Fibroblast of pulmonary artery (primary cell): ENCODE measurements at regions not wholly inside any gene's neighbourhood (a gene's known extent, or its start where the extent isn't known, plus 50 kb on each side); places are given as distances from the start of the nearest gene placed in this dataset.
A peak's percentile ranks its signal among the peaks of the same experiment; 100 is the strongest.

Experiments
- DNase-seq: peaks from one replicate; pipeline ENCODE4 v3.0.0-alpha.2; 2010; ENCODE audit warnings: low read depth
- H3K4me3 ChIP-seq: replicated peaks from 2 replicates; pipeline ENCODE4 v1.5.1; 2011; ENCODE audit warnings: low read depth, mild to moderate bottlenecking, control low read depth, low read length, moderate library complexity
- CTCF ChIP-seq: IDR thresholded peaks from 2 replicates; pipeline ENCODE4 v1.5.1; 2011; ENCODE audit warnings: mild to moderate bottlenecking, control low read depth, low read length, inconsistent platforms; ENCODE audit errors: missing control alignments

DNA sequence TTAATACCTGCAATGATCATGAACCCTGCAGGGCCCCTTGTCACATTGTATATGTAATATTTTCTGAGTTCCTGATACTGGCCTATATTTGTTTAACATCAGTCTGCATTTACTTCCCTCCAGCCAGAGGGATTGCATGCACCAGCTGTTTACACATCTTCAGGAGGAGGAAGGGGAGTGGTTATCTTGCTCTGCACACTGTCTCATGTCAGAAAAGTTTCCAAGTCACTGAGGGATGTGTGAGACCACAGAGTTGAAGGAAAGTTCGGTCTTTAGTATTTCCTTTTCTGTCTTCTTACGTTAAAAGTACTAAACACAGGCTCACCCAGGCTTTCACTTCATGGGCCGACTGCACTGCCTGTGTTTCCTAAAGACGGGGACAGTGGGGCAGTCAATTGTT is 574.1 kb downstream of the LMO4 start:
- H3K4me3 ChIP-seq, result no peak overlapping the region
- TF ChIP-seq CTCF, result no peak
- DNase-seq, result peak; percentile 74

DNA sequence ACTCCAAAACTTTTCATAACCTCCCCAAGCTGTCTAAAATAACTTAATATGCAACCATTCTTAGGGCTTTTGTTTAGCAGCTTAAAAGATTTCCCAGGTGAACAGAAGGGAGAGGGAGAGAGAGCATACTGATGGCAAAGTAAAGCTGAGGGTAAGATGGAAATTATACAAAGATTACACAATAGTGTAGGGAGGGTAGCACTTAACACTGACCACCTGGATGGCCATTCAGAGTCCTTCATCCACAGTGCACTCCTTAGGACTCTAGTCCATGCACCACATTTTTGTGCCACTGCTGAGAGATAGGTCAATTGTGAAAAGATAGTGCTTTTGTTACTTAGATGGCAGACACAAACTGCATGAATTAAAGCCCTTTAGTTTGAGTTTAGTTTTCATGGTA is 574.6 kb downstream of the LMO4 start:
- no peak overlapping the region for H3K4me3 ChIP-seq
- DNase-seq, result no peak
- TF ChIP-seq CTCF, result no peak

GRCh38 chr1:87904651-87905050 is 576.0 kb downstream of the LMO4 start:
- no peak overlapping the region for H3K4me3 ChIP-seq
- TF ChIP-seq CTCF, result no peak
- no peak for DNase-seq

DNA sequence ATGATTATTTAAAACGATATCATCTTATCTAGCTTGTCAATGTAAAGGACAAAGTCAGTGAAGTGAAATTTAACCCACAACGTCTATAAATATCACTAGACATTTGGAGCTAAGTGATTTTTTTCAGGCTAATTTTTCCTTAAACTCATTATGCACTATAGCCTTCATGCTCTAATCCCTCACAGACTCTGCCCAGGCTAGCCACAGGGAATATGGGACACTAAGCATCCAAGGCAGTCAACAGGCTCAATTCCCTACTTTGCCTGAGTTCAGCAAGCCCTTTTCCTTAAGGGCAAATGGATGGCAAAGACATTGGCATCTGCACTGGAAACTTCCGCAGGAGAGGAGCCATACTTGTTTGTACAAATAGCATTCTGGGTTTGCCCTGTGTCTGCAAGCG is 577.0 kb downstream of the LMO4 start:
- no peak for DNase-seq
- TF ChIP-seq CTCF, result no peak

GRCh38 chr1:87906078-87906477 is 577.4 kb downstream of the LMO4 start:
- TF ChIP-seq CTCF, result no peak
- H3K4me3 ChIP-seq, result no peak overlapping the region
- DNase-seq, result no peak

More for the DNA sequence above, 577.0 kb downstream of the LMO4 start:
- no peak overlapping the region for H3K4me3 ChIP-seq

DNA sequence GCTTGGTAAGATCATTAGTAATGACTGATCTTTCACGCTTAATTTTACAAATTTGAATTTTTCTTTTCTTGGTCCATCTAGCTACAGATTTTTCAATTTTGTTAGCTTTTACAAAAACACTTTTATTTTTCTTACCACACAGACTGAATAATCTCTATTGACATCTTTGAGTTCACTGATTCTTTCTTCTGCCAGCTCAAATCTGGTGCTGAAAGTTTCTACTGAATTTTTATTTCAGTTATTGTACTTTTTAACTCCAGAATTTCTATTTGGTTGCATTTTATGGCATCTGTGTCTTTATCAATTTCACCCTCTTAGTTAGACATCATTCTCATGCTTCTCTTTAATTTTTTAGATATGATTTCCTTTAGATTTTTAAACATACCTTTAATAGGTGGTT is 584.7 kb downstream of the LMO4 start:
- H3K4me3 ChIP-seq, result no peak overlapping the region
- TF ChIP-seq CTCF, result no peak
- DNase-seq, result no peak

DNA sequence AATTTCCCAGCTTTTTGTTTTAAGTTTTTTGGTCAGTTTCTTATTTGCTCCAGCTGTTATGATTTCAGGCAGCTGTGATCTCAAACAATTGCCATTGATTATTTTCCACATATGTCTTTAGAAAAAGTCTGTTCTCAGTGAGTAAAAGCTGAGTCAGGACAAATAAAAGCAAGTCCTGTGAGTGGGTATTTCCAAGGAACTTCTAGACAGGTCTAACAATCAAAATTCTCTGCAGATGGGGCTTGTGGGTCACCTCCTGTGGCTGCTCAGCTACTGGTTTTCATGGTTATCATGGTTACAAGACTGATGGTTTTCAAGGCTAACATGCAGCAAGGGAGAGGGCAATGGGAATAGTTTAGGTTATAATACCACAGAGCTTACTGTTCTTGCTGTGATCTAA is 585.7 kb downstream of the LMO4 start:
- no peak for TF ChIP-seq CTCF
- no peak overlapping the region for H3K4me3 ChIP-seq
- no peak for DNase-seq
